ENCODE measurements at regions not wholly inside any gene's neighbourhood (a gene's known extent, or its start where the extent isn't known, plus 50 kb on each side); places are given as distances from the start of the nearest gene placed in this dataset.

DNA sequence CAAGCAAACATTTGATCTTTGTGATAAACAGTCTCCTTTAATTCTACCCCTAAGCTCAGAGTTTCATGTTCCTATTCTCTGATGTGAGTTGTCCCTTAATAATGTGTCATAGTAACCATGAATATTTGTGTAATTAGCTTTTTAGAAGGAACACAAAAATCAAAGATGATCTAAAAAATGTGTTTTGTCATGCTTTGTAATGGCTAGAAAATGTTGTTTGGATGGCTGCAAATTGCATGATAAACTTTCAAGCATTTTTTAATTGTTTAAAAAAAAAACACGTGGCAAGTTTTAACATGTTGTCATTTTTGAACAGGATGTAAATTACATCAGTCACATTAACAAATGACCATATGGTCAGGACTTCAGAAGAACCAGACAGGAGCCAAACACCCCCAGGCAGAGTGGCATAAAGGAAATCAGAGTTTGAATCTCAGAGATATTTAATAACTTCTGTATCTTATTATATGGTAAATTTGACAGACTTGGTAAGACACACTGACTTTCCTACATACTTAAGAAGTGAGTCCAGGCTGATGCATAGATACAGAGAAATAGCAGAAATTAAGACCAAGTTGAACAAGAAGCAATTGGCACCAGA lies 223.9 kb upstream of the VEGFC start:
- no peaks in the 10 kb centered on the region for H3K36me3 ChIP-seq (ENCODE audit: insufficient read depth, low read length)
- no peak for DNase-seq (ENCODE audit: insufficient read length, low spot score, missing footprints)
- H3K27ac ChIP-seq (ENCODE audit: low read depth, low read length): peak overlapping the region; percentile 81
- H3K4me1 ChIP-seq (ENCODE audit: insufficient read depth, low read length): peaks cover 22% of the 10 kb centered on the region
- H2AFZ ChIP-seq (ENCODE audit: low read length): no peak overlapping the region
- no peak overlapping the region for H3K4me3 ChIP-seq (ENCODE audit: insufficient read depth, low read length)
- H3K9me3 ChIP-seq (ENCODE audit: low read depth, low read length): peaks cover 9% of the 10 kb centered on the region
- no peaks in the 10 kb centered on the region for H3K79me2 ChIP-seq (ENCODE audit: insufficient read depth, low read length)
- TF ChIP-seq, protein P1, sequence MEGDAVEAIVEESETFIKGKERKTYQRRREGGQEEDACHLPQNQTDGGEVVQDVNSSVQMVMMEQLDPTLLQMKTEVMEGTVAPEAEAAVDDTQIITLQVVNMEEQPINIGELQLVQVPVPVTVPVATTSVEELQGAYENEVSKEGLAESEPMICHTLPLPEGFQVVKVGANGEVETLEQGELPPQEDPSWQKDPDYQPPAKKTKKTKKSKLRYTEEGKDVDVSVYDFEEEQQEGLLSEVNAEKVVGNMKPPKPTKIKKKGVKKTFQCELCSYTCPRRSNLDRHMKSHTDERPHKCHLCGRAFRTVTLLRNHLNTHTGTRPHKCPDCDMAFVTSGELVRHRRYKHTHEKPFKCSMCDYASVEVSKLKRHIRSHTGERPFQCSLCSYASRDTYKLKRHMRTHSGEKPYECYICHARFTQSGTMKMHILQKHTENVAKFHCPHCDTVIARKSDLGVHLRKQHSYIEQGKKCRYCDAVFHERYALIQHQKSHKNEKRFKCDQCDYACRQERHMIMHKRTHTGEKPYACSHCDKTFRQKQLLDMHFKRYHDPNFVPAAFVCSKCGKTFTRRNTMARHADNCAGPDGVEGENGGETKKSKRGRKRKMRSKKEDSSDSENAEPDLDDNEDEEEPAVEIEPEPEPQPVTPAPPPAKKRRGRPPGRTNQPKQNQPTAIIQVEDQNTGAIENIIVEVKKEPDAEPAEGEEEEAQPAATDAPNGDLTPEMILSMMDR (IDR thresholded peaks at IDR 0.05; ENCODE audit: extremely low read depth, low read depth, low read length): no peak
- peak overlapping the region; percentile 25 for H3K4me2 ChIP-seq (ENCODE audit: insufficient read depth, low read length)
- H3K27me3 ChIP-seq (ENCODE audit: insufficient read depth, low read length): no peaks in the 10 kb centered on the region
- H4K20me1 ChIP-seq (ENCODE audit: insufficient read depth, low read length): no peaks in the 10 kb centered on the region

DNA sequence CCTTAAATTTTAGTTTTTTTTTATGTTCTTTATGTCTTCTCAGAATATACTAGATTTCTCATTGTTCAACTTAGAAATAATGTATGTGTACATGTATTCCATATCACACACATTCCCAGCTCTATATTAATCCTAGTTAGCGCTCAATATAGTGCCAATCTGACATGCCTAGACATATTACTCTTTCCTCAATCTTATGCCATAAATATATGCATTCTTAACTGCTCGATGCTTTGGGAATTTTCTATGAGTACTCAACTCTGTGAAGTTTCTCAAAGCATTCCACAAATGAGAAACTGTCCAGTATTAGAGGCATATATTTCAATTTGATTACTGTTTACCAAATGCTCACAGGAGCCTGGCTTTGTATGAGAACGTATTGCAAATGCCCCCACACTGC lies 231.2 kb upstream of the VEGFC start:
- no peak overlapping the region for H3K27ac ChIP-seq (ENCODE audit: low read depth, low read length)
- no peak overlapping the region for H3K4me2 ChIP-seq (ENCODE audit: insufficient read depth, low read length)
- H4K20me1 ChIP-seq (ENCODE audit: insufficient read depth, low read length): no peaks in the 10 kb centered on the region
- TF ChIP-seq, protein P1 (IDR thresholded peaks at IDR 0.05; ENCODE audit: extremely low read depth, low read depth, low read length): no peak
- no peak for DNase-seq (ENCODE audit: insufficient read length, low spot score, missing footprints)
- no peaks in the 10 kb centered on the region for H3K9me3 ChIP-seq (ENCODE audit: low read depth, low read length)
- no peaks in the 10 kb centered on the region for H3K27me3 ChIP-seq (ENCODE audit: insufficient read depth, low read length)
- H3K4me1 ChIP-seq (ENCODE audit: insufficient read depth, low read length): peaks cover 5% of the 10 kb centered on the region
- peak overlapping the region; percentile 7 for H2AFZ ChIP-seq (ENCODE audit: low read length)
- H3K4me3 ChIP-seq (ENCODE audit: insufficient read depth, low read length): no peak overlapping the region
- no peaks in the 10 kb centered on the region for H3K79me2 ChIP-seq (ENCODE audit: insufficient read depth, low read length)
- H3K36me3 ChIP-seq (ENCODE audit: insufficient read depth, low read length): no peaks in the 10 kb centered on the region

DNA sequence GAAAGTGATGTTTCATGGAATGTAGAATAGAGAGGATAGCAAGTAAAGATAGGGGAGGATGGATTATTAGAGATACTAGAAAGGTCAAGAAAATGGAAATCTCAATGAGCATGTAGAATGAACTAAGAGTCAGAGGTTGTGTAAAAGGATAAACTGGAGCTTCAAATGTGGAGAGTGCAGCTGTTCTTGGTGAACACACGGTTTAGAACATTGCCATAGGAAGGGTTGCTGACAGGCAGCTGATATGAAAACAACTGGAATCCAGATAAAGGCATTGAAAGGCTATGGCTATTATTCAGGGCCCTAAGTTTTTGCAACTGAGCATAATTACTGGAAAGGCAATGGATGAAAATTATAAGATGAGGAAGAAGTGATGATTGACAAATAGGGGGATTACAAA lies 239.6 kb upstream of the VEGFC start:
- Histone ChIP-seq H3K27me3 (ENCODE audit: insufficient read depth, low read length) (no peaks in the 10 kb centered on the region), H3K36me3 (ENCODE audit: insufficient read depth, low read length) (no peaks in the 10 kb centered on the region), H3K4me2 (ENCODE audit: insufficient read depth, low read length) (no peak overlapping the region), H2AFZ (ENCODE audit: low read length) (no peak overlapping the region), H3K9me3 (ENCODE audit: low read depth, low read length) (no peaks in the 10 kb centered on the region), H3K4me1 (ENCODE audit: insufficient read depth, low read length) (peaks cover 8% of the 10 kb centered on the region), H3K27ac (ENCODE audit: low read depth, low read length) (no peak overlapping the region), H3K79me2 (ENCODE audit: insufficient read depth, low read length) (no peaks in the 10 kb centered on the region), H4K20me1 (ENCODE audit: insufficient read depth, low read length) (no peaks in the 10 kb centered on the region), H3K4me3 (ENCODE audit: insufficient read depth, low read length) (no peak overlapping the region)
- DNase-seq (ENCODE audit: insufficient read length, low spot score, missing footprints): no peak
- TF ChIP-seq, protein P1 (IDR thresholded peaks at IDR 0.05; ENCODE audit: extremely low read depth, low read depth, low read length): no peak

DNA sequence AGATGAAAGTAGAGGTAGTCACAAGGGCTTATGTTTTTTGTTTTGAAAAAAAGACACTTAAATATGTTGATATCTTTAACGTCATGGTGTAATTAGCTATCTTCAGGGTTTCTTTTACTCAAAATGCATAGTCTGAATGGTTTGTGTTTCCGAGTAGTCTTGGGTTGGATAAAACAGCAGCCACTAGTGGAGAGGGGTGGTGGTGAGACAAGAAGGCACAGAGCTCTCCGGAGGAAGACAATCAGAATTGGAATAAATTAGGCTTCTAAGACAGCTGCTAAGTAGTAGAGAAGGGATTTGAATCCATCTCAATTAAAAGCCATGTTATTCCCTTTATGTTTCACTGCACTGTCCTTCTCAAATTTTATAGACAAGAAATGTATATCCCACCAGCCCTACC lies 240.4 kb upstream of the VEGFC start:
- H2AFZ ChIP-seq (ENCODE audit: low read length): no peak overlapping the region

More for the DNA sequence above, 240.4 kb upstream of the VEGFC start:
- no peak overlapping the region for H3K4me3 ChIP-seq (ENCODE audit: insufficient read depth, low read length)
- TF ChIP-seq, protein P1 (IDR thresholded peaks at IDR 0.05; ENCODE audit: extremely low read depth, low read depth, low read length): peak; percentile 10
- no peak overlapping the region for H3K4me2 ChIP-seq (ENCODE audit: insufficient read depth, low read length)
- no peaks in the 10 kb centered on the region for H4K20me1 ChIP-seq (ENCODE audit: insufficient read depth, low read length)
- no peaks in the 10 kb centered on the region for H3K9me3 ChIP-seq (ENCODE audit: low read depth, low read length)
- no peak for DNase-seq (ENCODE audit: insufficient read length, low spot score, missing footprints)
- H3K79me2 ChIP-seq (ENCODE audit: insufficient read depth, low read length): no peaks in the 10 kb centered on the region
- no peaks in the 10 kb centered on the region for H3K27me3 ChIP-seq (ENCODE audit: insufficient read depth, low read length)
- peaks cover 8% of the 10 kb centered on the region for H3K4me1 ChIP-seq (ENCODE audit: insufficient read depth, low read length)
- H3K36me3 ChIP-seq (ENCODE audit: insufficient read depth, low read length): no peaks in the 10 kb centered on the region
- H3K27ac ChIP-seq (ENCODE audit: low read depth, low read length): no peak overlapping the region
